ENCODE measurements at regions not wholly inside any gene's neighbourhood (a gene's known extent, or its start where the extent isn't known, plus 50 kb on each side); places are given as distances from the start of the nearest gene placed in this dataset.

GRCh38 chr5:18712936-18713485, 1078.8 kb downstream of the TAF11L14 start:
- TF ChIP-seq EZH2 (IDR thresholded peaks at IDR 0.05; ENCODE audit: borderline replicate concordance, low read depth, low read length, severe bottlenecking) (no peak), CTCF (IDR thresholded peaks at IDR 0.05; ENCODE audit: borderline replicate concordance, extremely low read depth, low read length, poor library complexity, severe bottlenecking) (no peak)

Data from DND-41 (cell line).